ENCODE measurements at regions not wholly inside any gene's neighbourhood (a gene's known extent, or its start where the extent isn't known, plus 50 kb on each side); places are given as distances from the start of the nearest gene placed in this dataset.

- Mint-ChIP-seq H3K27ac (no peak overlapping the region), H3K4me1 (ENCODE audit: low read depth) (no peaks in the 10 kb centered on the region), H3K36me3 (ENCODE audit: low read depth) (no peaks in the 10 kb centered on the region), H3K9me3 (no peaks in the 10 kb centered on the region), H3K27me3 (ENCODE audit: low read depth) (no peaks in the 10 kb centered on the region), H3K4me3 (no peak overlapping the region)
Observed at GRCh38 chr13:108156749-108157148, 58.6 kb downstream of the LIG4 start.

- no peaks in the 10 kb centered on the region for H3K9me3 Mint-ChIP-seq
Observed at GRCh38 chr13:108155185-108156106, 59.9 kb downstream of the LIG4 start.

GRCh38 chr13:108154421-108154858 lies 60.9 kb downstream of the LIG4 start:
- Mint-ChIP-seq H3K4me3 (no peak overlapping the region), H3K36me3 (ENCODE audit: low read depth) (no peaks in the 10 kb centered on the region), H3K27me3 (ENCODE audit: low read depth) (no peaks in the 10 kb centered on the region), H3K4me1 (ENCODE audit: low read depth) (no peaks in the 10 kb centered on the region), H3K27ac (no peak overlapping the region), H3K9me3 (no peaks in the 10 kb centered on the region)

More at GRCh38 chr13:108155185-108156106, 59.9 kb downstream of the LIG4 start:
- no peak overlapping the region for H3K27ac Mint-ChIP-seq
- H3K36me3 Mint-ChIP-seq (ENCODE audit: low read depth), result no peaks in the 10 kb centered on the region
- H3K4me1 Mint-ChIP-seq (ENCODE audit: low read depth), result no peaks in the 10 kb centered on the region
- H3K4me3 Mint-ChIP-seq, result no peak overlapping the region
- H3K27me3 Mint-ChIP-seq (ENCODE audit: low read depth), result no peaks in the 10 kb centered on the region

DNA sequence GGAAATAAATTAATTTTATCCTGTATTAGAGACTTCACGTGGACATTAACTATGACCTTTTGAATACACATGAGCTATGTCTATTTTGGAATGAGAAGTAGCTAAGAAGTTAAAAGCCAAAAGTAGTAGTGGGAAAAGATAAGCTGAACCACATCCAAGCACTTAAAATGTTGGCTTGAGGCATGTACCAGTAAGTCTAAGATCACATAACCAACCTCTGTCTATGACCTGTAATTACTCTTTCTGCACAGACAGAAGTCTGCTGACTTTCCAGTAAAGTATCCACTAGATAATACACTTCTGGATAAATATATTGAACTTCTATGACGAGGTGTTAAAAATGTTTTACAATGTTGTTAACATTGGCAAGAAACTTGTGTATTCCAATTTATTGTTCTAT lies 68.7 kb downstream of the LIG4 start:
- H3K27ac Mint-ChIP-seq, result no peak overlapping the region
- no peaks in the 10 kb centered on the region for H3K4me1 Mint-ChIP-seq (ENCODE audit: low read depth)

GRCh38 chr13:108142702-108143436 lies 72.5 kb downstream of the LIG4 start:
- no peaks in the 10 kb centered on the region for H3K36me3 Mint-ChIP-seq (ENCODE audit: low read depth)
- H3K27me3 Mint-ChIP-seq (ENCODE audit: low read depth), result no peaks in the 10 kb centered on the region
- H3K9me3 Mint-ChIP-seq, result no peaks in the 10 kb centered on the region
- H3K4me3 Mint-ChIP-seq, result no peak overlapping the region
- H3K27ac Mint-ChIP-seq, result no peak overlapping the region
- H3K4me1 Mint-ChIP-seq (ENCODE audit: low read depth), result no peaks in the 10 kb centered on the region

More for the DNA sequence above, 68.7 kb downstream of the LIG4 start:
- H3K4me3 Mint-ChIP-seq, result no peak overlapping the region
- H3K9me3 Mint-ChIP-seq, result no peaks in the 10 kb centered on the region
- no peaks in the 10 kb centered on the region for H3K36me3 Mint-ChIP-seq (ENCODE audit: low read depth)
- H3K27me3 Mint-ChIP-seq (ENCODE audit: low read depth), result no peaks in the 10 kb centered on the region

DNA sequence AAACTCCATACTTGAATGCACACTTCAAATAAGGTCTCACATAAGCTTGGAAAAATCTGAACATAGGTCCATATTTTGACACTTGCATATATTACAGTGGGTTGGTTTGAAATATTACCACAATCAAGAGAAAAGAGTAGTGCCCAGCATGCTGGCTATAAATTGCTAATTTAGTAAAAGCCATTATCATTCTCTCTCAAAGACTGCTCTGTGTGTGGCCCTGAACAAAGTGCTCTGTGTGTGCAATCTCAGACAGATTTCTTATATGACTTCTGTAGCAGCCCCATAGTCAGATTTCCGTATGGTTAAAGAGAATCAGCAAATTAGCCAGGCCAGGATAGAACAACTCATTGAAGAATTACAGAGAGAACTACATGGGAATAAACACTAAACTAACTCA lies 78.2 kb downstream of the LIG4 start:
- no peaks in the 10 kb centered on the region for H3K27me3 Mint-ChIP-seq (ENCODE audit: low read depth)
- no peaks in the 10 kb centered on the region for H3K36me3 Mint-ChIP-seq (ENCODE audit: low read depth)
- no peaks in the 10 kb centered on the region for H3K4me1 Mint-ChIP-seq (ENCODE audit: low read depth)
- H3K9me3 Mint-ChIP-seq, result no peaks in the 10 kb centered on the region
- H3K4me3 Mint-ChIP-seq, result no peak overlapping the region
- H3K27ac Mint-ChIP-seq, result no peak overlapping the region

GRCh38 chr13:108127406-108127805 lies 87.9 kb downstream of the LIG4 start:
- no peaks in the 10 kb centered on the region for H3K4me1 Mint-ChIP-seq (ENCODE audit: low read depth)
- no peak overlapping the region for H3K27ac Mint-ChIP-seq
- H3K27me3 Mint-ChIP-seq (ENCODE audit: low read depth), result no peaks in the 10 kb centered on the region
- no peak overlapping the region for H3K4me3 Mint-ChIP-seq
- no peaks in the 10 kb centered on the region for H3K36me3 Mint-ChIP-seq (ENCODE audit: low read depth)
- no peaks in the 10 kb centered on the region for H3K9me3 Mint-ChIP-seq

- no peak overlapping the region for H3K4me3 Mint-ChIP-seq
- no peaks in the 10 kb centered on the region for H3K36me3 Mint-ChIP-seq (ENCODE audit: low read depth)
- H3K27ac Mint-ChIP-seq, result no peak overlapping the region
- H3K9me3 Mint-ChIP-seq, result no peaks in the 10 kb centered on the region
- no peaks in the 10 kb centered on the region for H3K27me3 Mint-ChIP-seq (ENCODE audit: low read depth)
- H3K4me1 Mint-ChIP-seq (ENCODE audit: low read depth), result no peaks in the 10 kb centered on the region
Observed at GRCh38 chr13:108126056-108126455, 89.3 kb downstream of the LIG4 start.

DNA sequence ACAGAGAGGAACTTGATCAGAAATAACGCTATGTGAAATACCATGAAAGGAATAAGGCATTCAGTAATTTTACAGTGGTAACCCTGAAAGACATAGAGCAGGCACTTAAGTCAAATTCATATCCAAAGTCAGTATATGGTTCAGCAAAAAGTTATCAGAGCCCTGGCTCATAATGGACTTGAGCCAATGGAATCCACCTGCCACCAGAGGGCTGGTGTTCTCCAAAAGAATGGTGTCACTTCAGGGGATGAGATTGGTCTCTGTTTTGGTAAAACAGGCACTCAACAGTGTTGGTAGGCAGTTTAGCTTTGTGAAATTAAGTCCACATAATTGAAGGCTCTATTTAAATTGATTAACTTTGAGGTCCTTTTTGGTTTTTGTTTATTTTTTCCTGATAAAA lies 93.9 kb downstream of the LIG4 start:
- Mint-ChIP-seq H3K9me3 (no peaks in the 10 kb centered on the region), H3K27me3 (ENCODE audit: low read depth) (no peaks in the 10 kb centered on the region), H3K27ac (no peak overlapping the region), H3K36me3 (ENCODE audit: low read depth) (no peaks in the 10 kb centered on the region), H3K4me3 (no peak overlapping the region), H3K4me1 (ENCODE audit: low read depth) (no peaks in the 10 kb centered on the region)

GRCh38 chr13:108120856-108121255 lies 94.5 kb downstream of the LIG4 start:
- H3K4me1 Mint-ChIP-seq (ENCODE audit: low read depth), result no peaks in the 10 kb centered on the region
- H3K4me3 Mint-ChIP-seq, result no peak overlapping the region
- H3K9me3 Mint-ChIP-seq, result no peaks in the 10 kb centered on the region
- H3K27me3 Mint-ChIP-seq (ENCODE audit: low read depth), result no peaks in the 10 kb centered on the region
- H3K36me3 Mint-ChIP-seq (ENCODE audit: low read depth), result no peaks in the 10 kb centered on the region
- no peak overlapping the region for H3K27ac Mint-ChIP-seq

DNA sequence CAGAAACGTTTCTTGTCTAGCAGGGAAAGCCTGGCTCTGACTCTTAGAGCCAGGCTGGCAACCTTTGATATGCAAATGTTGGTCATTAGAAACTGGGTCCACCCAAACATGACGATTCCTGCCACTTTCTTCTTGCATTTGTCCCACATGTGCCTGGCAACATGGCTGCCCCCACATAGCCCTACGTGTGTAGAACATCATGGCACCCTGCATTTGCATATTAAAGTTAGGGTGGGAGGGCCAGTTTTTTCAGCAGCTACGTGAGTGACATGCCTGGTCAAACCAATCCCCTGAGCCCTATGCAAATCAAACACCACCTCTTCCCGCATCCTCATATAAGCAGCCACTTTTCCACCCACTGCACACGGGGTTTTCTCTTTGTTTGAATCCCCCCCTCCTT lies 95.0 kb downstream of the LIG4 start:
- Mint-ChIP-seq H3K27me3 (ENCODE audit: low read depth) (no peaks in the 10 kb centered on the region), H3K27ac (no peak overlapping the region), H3K9me3 (no peaks in the 10 kb centered on the region), H3K4me1 (ENCODE audit: low read depth) (no peaks in the 10 kb centered on the region), H3K4me3 (no peak overlapping the region), H3K36me3 (ENCODE audit: low read depth) (no peaks in the 10 kb centered on the region)

DNA sequence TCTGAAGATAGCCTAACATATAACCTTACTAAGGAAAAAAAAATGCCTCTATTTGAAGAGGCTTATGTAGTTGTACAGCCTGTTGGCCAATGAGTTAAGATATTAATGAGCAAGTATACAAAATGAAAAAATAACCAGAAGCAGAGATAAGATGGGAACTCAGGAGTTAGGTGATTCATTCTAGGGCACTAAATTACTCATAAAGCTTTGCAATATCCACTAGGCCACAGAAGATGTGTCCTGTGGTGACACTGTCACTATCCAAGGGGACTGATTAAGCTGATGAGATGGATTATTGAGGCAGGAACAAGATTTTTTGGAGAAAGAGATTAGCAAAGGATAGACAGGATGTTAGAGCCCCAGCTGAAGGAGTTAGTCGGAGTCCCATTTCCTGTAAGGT lies 99.6 kb downstream of the LIG4 start:
- no peaks in the 10 kb centered on the region for H3K9me3 Mint-ChIP-seq
- no peak overlapping the region for H3K4me3 Mint-ChIP-seq
- no peak overlapping the region for H3K27ac Mint-ChIP-seq
- H3K27me3 Mint-ChIP-seq (ENCODE audit: low read depth), result no peaks in the 10 kb centered on the region
- H3K4me1 Mint-ChIP-seq (ENCODE audit: low read depth), result no peaks in the 10 kb centered on the region
- no peaks in the 10 kb centered on the region for H3K36me3 Mint-ChIP-seq (ENCODE audit: low read depth)

- Mint-ChIP-seq H3K9me3 (no peaks in the 10 kb centered on the region), H3K36me3 (ENCODE audit: low read depth) (no peaks in the 10 kb centered on the region), H3K27me3 (ENCODE audit: low read depth) (no peaks in the 10 kb centered on the region), H3K4me3 (no peak overlapping the region), H3K27ac (no peak overlapping the region), H3K4me1 (ENCODE audit: low read depth) (no peaks in the 10 kb centered on the region)
Observed at GRCh38 chr13:108113407-108113806, 101.9 kb downstream of the LIG4 start.

GRCh38 chr13:108104736-108105135 lies 110.6 kb downstream of the LIG4 start:
- Mint-ChIP-seq H3K27me3 (ENCODE audit: low read depth) (no peaks in the 10 kb centered on the region), H3K27ac (no peak overlapping the region), H3K9me3 (no peaks in the 10 kb centered on the region), H3K4me3 (no peak overlapping the region), H3K36me3 (ENCODE audit: low read depth) (no peaks in the 10 kb centered on the region), H3K4me1 (ENCODE audit: low read depth) (no peaks in the 10 kb centered on the region)

DNA sequence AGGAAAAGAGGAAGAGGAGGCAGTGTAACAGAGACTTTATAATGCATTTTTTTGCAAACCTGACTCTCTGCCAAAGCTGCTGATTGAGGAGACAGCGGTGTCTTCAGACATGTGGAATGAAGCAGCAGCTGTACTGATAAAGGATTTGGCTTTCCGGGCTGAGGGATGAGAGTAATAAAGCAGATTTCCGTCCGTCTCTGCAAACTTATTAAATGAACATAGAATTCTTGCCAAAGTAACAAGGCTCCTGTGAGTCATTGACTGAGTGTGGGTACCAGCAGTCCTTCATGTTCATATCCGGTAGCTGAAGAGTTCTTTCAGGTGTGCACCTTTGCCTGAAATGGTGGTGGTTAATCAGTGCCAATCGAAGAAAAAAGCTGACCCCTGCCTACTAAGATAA lies 112.6 kb downstream of the LIG4 start:
- Mint-ChIP-seq H3K9me3 (no peaks in the 10 kb centered on the region), H3K27ac (no peak overlapping the region), H3K4me3 (no peak overlapping the region), H3K27me3 (ENCODE audit: low read depth) (no peaks in the 10 kb centered on the region), H3K4me1 (ENCODE audit: low read depth) (no peaks in the 10 kb centered on the region), H3K36me3 (ENCODE audit: low read depth) (no peaks in the 10 kb centered on the region)

Data from T-helper 1 cell treated with Interleukin-12 subunit alpha and Interleukin-12 subunit beta and Interleukin-4 antibody, amounts not matched to agents 30 μg/mL and 1 μg/mL, for 36 hours (primary cell).